ENCODE measurements at regions not wholly inside any gene's neighbourhood (a gene's known extent, or its start where the extent isn't known, plus 50 kb on each side); places are given as distances from the start of the nearest gene placed in this dataset.

DNA sequence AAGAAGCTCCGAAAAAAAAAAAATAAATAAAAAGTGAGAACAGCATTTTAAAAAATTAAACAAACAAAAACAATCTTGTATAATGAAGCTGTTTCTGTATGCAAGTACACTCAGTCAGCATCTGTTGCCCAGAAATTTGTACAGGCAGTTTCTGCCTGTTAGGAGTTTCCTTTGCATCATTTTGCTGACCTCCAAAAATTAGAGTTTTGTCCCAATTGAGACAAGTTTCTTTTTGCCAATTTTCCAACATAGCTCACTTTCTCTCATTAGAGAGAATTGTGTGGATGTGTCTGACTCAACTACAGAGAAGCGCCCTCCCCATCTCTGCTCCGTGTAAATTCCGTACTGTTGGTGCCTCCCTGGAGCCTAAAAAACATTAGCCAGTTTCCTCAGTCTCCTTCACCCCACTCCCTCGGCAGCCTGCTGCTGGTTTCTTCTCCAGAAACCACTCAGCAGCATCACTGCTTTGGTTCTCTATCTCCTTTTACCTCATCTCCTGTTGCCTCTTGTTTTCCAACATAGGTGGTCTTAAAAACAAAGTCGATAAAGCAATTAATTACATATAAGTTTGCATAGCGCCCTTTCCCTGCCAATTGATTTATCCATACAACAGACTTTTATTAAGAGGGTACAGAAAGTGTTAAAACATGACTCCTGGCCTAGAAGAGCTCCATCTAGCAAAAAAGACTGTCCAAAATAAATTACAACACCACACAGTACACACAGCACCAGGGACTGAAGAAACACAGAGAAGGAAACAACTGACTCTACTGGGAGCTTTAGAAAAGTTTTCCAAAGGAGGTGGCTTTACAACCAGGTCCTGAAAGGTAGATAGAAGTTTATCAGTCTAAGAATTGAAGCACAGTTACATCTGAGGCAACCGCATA lies 286.7 kb downstream of the SHOX2 start:
- Histone ChIP-seq H3K27ac (peak overlapping the region in 2 of 21 experiments; percentile 20 to 32), H3K4me3 (no peak overlapping the region)

DNA sequence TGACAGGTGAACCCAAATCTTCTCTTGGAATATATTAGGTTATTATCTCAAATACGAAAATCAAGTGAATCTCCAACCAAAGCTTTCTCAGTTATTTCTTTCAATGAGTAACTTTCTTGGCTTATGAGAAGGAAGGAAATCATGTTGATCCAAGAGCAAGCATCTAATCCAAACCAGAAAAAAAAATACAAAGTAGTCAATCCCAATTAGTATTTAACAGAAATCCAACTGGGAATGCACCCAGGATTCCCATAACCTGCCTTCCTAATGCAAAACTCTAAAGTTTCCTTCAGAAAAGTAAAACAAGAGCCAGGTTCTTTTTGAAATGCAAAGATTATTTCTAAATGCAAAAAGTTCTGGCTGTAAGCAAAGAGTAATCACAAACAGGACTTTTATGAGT lies 289.3 kb downstream of the SHOX2 start:
- H3K4me3 ChIP-seq: no peak overlapping the region
- H3K27ac ChIP-seq: no peak overlapping the region

DNA sequence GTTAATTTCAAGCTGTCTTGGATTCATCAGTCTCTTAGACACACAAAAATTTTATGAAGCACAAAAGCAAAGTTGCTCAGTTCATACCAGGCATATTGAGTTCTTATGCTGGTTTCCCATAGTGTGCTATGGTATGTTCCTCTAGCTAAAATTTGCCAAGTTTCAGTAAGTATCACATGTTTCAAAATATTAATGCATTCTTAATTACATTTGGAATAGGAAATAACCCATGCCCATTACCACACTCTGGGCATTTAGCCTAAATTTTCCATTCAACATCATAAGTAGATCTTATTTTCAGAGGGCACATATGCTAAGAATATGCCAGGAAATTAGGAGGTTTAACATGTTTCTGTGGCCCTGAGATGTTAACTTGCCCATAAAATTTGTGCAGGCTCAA lies 289.9 kb downstream of the SHOX2 start:
- no peak overlapping the region for H3K4me3 ChIP-seq
- H3K27ac ChIP-seq: no peak overlapping the region

DNA sequence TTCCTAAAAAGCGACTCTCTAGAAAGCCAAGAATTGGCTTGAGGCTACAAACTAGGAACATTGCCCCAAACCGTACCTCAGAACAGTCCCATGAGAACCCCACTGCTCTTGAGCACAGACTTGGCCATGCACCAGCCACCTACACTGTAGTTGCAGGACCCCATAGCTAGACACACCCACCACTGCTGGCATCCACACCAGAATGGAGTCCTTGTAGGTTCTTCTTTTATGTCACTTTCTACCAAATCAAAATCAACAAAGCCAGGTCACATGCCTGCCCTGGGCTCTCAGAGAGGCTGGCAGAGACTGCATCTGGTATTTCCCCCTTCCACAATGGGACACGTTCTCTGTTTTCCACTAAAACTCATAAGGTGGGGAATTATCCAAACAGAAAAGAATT lies 290.5 kb downstream of the SHOX2 start:
- H3K27ac ChIP-seq: no peak overlapping the region

DNA sequence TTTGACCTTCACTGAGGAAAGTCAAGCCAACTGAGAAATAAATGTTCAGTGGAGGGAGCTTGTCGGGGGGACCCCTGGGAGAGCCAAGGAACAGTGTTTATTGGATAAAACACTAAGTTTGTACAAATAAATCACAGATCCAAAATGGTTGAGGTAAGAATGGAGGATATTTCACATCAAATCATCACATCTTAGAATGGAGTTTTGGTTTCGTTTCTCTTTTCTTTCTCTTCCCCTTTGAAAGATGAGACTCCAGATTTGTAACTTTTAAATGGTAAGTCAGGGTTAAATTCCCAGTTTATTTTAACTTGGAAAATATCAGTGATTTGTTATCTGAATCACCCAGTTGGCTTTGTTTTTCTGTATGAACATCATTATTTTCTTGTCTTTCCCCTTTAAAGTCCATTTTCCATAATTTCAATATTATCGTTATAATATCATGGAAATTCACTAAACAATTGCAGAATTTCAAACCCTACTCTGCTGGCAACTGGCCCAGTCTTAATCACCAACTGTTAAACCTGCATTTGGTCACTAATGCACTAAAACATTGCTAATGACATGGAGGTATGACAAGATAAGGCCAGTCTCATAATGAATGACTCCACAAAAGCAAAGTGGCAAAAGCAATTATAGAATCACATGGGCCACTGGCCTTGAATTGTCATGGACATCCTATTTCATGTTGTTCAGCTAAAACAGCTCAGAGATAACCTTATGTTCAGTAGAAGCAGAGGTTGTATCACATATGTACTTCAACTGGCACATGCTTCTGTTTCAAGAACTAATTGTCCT lies 295.1 kb downstream of the SHOX2 start:
- no peak overlapping the region for H3K4me3 ChIP-seq
- H3K27ac ChIP-seq: no peak overlapping the region

More for the DNA sequence above, 290.5 kb downstream of the SHOX2 start:
- H3K4me3 ChIP-seq: no peak overlapping the region

DNA sequence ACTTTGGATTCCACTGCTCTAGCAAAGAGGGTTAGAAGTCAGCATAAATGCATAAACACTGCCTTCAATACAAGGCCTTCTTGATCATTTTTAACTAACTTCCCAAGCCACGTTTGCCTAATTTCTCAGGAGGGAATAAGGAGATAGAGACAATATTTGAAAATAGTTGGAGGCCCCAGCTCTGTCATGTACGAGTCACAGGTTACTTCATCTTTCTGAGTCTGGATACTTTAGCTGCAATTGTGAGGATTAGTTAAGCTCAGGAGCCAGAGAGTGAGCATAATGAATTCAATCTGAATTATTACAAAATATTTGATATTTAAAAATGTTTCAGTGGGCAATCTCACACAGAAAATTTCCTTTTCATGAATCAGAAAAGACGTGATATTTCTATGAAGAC lies 298.9 kb downstream of the SHOX2 start:
- Histone ChIP-seq H3K27ac (no peak overlapping the region), H3K4me3 (no peak overlapping the region)

DNA sequence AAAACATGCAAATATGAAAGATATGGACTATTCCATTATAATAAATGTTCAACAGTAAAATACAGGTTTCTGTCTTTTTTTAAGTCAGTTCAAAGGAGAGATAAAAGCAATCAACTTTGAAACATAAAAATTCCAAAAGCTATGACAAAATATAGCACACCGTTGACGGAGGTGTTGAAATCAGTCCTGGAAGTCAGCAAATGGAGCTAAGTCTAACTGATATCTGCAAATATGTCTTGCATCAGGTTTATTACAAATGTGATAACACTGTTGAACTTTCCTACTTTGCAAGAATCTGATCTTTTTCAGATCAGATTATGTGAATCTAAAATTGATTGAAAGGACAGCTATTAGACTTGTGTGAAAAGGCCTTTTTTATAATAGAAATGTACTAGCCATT lies 300.7 kb downstream of the SHOX2 start:
- Histone ChIP-seq H3K4me3 (no peak overlapping the region), H3K27ac (no peak overlapping the region)

DNA sequence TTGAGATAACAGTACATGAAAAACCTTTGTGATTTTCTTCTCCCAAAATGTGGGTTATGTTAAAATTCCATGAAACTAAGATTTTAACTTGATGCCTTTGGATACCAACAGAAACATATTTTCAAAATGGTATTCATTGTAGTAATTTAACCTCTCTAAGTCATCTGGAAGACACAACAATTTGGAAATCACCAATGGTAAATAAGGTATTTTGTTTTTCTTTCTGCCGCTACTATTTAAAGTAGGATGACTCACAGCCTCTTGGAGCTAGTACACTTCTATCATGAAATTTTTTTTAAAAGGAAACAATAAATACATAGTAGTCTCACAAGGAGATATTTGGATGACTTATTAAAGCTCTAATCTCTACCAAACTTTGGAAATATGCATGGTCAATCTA lies 291.6 kb upstream of the VEPH1 start:
- no peak overlapping the region for H3K27ac ChIP-seq
- no peak overlapping the region for H3K4me3 ChIP-seq

DNA sequence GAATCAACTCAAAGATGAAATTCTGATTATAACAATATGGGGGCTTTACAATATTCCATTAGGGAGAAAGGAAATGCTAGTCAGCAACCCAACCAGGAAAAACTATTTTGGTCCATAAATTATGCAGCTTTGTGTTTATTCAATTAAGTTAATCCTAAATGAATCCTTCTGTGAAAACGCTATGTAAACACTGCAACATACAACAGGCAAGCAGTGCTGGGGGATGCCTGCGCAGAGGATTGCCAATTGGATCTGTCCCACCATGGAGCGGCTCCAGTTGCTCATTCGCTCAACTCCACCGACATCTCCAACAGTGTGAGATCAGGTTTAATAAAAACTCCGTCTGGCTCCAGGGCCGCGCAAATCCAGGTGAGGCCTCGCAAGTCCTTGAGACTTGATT lies 290.5 kb upstream of the VEPH1 start:
- H3K4me3 ChIP-seq: no peak overlapping the region
- H3K27ac ChIP-seq: peak overlapping the region in 1 of 21 experiments; percentile 50

DNA sequence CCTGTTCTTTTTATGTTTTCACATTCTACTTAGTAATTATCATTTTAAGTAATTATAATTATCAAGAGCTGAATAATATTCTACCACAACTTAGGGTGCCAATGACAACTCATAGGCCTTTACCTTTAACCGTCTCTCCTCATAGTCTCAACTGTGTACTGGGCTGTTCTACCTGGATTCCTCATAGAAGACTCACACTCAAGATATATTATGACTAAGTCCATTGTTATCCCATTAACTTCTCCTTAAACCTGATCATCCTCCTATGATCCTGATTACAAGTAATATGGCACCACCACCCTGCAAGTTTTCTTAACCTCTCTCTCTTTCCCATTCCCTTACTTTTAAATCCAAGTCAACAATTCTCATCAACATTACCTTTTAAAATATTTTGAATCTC lies 285.9 kb upstream of the VEPH1 start:
- Histone ChIP-seq H3K4me3 (no peak overlapping the region), H3K27ac (no peak overlapping the region)

DNA sequence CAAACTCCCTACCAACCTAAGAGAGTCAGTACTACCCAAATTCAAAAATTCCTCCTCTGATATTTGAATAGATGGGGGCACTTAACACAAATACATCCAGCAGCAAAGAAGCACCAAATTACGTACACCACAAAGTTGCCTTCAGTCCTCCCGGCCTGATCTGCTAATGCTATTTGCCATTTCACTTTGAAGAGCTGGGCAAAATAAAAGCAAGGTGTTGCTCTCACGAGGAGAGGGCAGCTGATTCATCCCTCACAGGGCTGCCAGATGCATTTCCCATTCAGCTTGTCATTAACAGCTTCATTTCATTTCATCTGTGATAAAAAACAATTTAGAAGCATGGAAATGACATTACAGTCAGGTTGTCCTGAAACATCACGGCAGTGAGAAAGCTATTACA lies 283.4 kb upstream of the VEPH1 start:
- peak overlapping the region in 5 of 21 experiments; percentile 1 to 61 (median 37) for H3K27ac ChIP-seq
- H3K4me3 ChIP-seq: no peak overlapping the region

DNA sequence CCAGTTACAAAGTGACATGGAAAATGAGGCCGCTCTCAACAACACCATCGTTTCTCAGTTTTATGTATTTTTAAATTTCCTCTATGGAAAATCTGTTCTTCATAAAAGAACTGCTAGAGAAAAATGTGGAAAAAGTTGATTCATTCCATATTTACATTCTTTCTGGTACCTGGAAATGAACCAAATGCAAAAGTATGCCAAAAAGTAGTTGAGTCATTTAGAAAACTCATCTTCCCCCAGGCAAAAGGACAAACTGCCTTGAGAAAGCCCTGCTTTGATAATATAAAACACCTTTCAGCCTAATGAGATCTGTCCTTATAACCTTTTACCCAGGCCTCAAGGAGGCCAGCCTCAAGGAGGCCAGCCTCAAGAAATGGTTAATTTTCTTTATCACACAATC lies 283.0 kb upstream of the VEPH1 start:
- Histone ChIP-seq H3K27ac (peak overlapping the region in 3 of 21 experiments; percentile 37 to 61 (median 54)), H3K4me3 (no peak overlapping the region)

DNA sequence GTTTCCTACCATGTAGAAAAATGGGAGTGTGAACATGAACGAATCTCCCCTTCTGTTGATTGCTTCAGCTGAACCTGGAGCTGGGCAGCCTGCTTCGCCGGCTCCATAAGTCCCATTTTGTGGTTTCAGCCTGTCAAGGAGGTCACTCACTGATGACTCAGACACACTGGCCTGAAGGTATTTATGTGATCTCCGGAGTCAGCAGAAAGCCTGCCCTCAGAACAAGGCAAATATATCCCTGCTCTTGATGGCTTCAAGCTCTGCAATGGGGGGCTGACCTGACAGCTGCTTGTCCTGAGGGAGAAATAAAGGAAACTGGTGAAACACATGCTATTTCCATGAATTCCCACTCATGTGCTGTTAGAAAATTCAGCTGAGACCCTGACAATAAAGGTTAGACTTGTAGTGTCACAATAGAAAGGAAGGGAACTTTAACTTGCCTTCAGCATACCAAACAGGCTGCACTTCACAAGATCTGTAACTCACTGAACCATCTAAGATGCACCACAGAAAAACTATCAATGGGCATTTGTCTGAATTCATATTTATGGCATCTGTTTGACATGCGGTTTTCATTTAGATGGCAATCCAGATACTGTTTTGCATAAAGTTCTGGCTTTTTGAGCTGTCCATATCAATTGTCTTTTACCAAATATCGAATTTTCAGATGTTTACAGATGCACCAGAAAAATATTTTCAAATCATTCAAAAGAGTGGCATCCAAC lies 282.0 kb upstream of the VEPH1 start:
- Histone ChIP-seq H3K27ac (peak overlapping the region in 8 of 21 experiments; percentile 5 to 52 (median 30)), H3K4me3 (no peak overlapping the region)

DNA sequence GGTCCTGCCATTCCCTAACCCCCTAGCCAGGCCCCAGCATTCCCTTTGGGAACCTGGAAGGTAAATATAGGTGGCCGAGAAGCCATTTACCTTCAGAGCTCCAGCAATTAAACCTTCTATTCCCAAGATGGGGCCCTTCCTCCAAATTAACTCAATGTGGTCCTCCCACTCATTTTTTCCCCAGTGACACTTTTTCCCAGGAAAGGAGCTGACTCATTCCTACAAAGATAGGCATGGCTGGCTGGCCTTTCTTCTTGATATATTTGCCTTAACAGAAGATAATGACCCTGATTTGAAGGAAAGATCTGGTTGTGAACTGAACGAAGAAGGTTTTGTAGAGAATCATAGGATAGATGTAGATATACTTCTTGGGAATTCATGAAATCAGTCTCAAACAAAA lies 279.0 kb upstream of the VEPH1 start:
- Histone ChIP-seq H3K27ac (no peak overlapping the region), H3K4me3 (no peak overlapping the region)

DNA sequence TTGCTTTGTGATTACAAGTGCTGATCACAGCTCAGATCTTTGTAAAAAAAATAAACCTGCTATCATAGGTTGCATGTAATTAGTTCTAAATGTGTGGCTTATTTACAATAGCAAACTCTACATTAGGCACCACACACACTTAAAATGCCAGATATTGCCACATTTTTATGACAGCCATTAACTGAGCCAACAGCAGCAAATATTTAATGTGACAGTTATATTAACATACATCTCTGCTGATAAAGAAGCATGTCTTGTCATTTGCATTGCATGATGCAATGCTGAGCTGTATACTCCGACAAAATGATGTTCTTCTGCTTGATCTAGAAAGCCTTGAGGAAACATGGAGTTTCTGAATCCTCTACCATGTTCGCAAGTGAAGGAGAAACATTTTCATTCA lies 273.6 kb upstream of the VEPH1 start:
- H3K27ac ChIP-seq: no peak overlapping the region
- no peak overlapping the region for H3K4me3 ChIP-seq

DNA sequence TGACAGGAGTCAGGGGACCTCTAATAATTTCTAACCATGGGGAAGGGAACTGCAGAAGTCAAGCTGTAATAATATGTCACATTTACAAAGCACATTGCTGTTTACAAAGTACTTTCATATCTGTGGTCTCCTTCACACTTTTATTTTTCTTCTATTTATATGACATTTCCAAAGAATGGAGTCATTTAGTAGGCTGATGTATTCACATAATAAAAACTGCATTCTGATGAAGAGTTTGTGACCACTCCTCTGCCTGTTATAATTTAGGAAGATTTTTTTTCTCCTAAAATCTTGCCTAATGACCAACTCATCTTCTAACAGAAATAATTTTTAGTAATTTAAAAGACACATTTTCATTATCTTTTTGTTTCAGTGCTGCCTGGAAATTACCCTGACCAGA lies 272.2 kb upstream of the VEPH1 start:
- no peak overlapping the region for H3K27ac ChIP-seq
- no peak overlapping the region for H3K4me3 ChIP-seq

DNA sequence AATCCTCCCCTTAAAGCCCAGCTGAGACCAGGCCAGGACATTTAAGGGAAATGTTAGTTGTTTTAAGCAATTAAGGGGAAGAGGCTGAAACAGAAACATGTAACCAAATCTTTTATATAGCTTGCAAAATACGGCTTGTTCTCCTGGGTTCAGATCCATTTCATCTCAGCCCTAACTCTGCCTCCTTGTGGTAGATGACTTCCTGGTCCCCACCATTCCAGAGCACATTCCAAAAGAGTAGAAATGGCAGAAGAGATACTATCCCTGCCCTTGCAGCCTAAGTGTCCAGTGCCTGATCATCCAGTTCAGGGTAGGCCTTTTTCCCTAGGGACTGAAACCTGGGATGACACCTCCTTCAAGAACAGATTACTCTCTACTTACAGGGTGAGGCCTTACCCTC lies 266.2 kb upstream of the VEPH1 start:
- Histone ChIP-seq H3K4me3 (no peak overlapping the region), H3K27ac (no peak overlapping the region)

DNA sequence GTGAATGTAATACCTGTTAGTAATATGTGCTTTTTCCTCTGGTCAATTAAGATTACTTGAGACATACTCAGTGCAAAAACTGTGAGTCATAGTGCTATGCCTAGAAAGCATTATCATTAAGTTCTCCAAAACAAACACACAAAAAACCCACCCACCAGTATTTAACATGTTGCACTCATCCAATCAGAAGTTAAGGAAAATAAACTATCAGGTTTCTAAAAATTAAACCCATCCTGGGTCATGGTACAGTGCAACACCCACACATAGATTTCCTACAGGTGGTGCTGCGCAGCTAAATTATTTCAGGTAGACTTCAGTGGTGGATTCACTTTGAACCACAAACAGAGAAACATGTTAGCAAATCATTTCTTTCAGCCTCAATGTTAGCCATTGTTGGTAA lies 264.4 kb upstream of the VEPH1 start:
- Histone ChIP-seq H3K27ac (no peak overlapping the region), H3K4me3 (no peak overlapping the region)

DNA sequence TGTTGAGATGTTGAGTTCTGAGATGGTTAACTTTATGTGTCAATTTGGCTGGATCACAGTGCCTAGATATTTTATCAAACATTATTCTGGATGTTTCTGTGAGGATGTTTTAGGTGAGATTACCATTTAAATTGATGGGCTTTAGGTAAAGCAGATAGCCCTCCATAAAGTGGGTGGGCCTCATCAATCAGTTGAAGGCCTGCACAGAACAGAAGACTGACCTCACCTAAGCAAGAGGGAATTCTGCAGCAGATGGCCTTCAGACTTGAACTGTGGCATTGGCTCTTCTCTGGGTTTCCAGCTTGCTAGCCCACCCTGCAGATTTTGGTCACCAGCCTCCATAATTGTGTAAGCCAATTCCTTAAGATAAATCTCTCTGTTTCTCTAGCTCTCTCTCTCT lies 260.4 kb upstream of the VEPH1 start:
- Histone ChIP-seq H3K4me3 (no peak overlapping the region), H3K27ac (no peak overlapping the region)

DNA sequence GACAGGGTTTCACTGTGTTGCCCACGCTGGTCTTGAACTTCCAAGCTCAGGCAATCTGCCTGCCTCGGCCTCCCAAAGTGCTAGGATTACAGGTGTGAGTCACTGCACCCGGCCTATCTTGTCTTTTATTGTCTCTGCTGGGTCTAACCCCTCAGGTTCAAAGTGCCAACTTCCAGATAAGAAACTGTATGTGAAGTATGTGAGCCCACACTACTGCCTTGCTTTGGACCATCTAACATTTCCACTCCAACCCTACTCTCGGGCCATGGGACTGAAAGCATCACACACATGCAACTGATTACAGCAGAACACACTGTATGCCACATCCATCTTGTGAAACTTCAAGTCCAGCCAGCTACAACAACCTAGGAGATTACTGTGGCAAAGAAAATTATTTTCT lies 256.1 kb upstream of the VEPH1 start:
- H3K4me3 ChIP-seq: no peak overlapping the region
- H3K27ac ChIP-seq: no peak overlapping the region
